Activated T-cell treated with anti-CD3 and anti-CD28 coated beads, Interleukin-2, amount 50 U/mL, for 1 hour (primary cell): ENCODE measurements at regions not wholly inside any gene's neighbourhood (a gene's known extent, or its start where the extent isn't known, plus 50 kb on each side); places are given as distances from the start of the nearest gene placed in this dataset.

ENCODE experiments used
- DNase-seq: peaks from one replicate; pipeline ENCODE4 v3.0.0-alpha.2; 2020

DNA sequence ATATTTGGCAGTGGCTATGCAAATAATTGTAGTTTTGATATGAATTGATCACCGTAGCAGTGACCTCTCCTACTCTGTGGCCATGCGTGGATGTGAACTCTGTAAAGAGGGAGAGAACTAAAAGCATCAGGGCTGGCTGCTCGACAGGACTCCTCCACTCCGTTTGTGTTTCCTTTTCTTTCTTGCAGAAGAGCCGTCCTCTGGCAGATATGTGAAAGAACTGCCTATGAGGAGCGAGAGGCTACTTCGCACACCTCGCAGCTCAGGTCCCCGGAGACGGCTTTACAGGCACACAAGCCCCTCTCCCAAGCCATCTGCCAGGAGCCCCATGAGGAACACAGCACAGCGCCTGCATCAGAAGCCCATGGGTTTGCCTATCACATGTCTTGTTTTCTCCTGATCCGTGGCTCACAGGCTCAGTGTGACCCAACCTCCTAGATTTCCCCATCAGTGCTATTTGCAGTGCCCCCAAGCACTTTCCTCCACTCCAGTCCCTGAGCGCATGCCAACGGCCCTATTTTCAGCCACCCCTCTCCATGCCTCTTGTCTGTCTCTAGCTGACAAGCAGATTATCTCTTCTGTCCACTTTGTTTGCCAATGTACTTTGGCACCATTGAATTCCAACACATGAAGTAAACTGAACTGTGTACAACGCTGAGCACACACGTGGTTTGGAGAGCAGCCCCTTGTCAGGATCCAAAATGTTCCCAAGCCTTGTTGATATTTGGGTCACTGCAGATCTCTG, 164.3 kb upstream of the AKR1E2 start:
- no peak for DNase-seq

DNA sequence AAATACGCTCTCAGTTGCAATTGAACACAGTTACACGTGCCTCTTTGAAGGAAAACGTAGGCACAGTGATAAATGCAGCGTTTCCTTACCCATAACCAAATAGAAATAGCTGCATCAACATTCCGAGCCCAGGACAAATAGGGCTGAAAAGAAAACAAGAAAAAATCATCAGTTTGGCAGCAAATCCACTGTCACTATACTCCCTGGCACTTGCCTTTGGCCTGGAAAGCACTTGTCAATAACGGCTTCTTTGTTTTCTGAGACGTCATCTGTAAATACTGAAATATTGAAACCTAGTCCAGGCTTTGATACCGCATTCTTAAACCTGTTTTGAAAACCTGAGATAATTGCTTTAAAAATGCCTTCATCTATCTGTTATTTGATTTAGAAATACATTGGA, 167.2 kb upstream of the AKR1E2 start:
- no peak for DNase-seq

DNA sequence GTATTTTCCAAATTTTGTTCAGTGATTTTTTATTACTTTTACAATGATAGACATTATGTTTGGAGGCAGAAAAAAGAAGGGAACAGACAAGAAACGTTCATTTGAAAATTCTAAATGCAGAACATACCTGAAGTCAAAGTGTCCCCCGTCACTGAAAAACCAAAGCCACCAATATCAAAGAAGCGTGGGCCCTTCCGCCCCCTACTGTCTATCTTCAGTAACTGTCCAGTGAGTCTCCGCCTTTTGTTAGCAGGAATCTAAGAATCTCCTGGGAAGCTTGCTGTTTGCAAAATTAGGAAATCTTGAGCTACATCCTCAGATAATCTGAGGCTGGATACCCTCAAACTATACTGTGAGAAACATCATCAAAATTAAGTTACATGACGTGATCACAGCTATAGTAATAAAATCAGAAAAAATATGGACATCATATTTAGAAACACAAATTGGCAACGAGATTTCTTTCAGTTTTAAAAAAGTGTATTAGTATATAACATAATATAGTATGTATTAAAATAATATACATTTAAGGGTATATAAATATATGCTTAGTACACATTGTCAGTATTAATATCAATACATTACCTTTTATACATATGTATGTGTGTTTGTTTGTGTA, 169.3 kb upstream of the AKR1E2 start:
- peak; percentile 42 for DNase-seq

DNA sequence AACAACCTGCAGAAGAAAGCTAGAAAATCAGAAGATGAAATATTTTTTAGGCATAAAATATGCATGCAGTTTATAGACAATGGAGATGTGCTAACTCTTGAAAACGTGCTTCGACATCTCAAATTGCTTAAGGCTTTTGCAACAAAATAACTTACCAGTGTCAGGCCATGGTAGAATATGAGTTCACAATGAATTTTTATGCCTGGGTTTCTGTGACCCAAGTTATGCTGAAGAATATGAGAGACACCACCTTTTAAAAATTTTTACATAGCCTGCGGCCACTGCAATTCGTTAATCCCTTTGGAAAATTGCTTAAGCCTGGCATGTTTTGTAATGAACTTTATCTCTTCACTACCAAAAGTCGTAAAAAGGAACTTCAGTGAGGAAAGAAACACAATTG, 170.1 kb upstream of the AKR1E2 start:
- no peak for DNase-seq

DNA sequence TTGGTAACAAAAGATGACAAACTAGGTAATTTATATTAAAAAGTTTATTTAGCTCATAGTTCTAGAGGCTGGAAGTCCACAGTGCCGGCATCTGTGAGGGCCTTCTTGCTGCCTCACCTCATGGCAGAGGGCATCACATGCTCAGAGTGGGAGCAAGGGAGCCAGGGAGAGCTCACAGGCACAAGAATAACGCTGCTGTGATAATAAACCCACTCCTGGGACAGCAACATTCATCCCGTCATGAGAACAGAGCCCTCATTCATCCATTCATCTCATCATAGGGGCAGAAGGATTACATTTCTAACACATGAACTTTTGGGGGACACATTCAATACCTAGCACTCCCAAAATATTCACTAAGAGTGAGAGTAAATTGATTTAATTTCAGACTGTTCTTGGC, 170.6 kb upstream of the AKR1E2 start:
- DNase-seq, result no peak

DNA sequence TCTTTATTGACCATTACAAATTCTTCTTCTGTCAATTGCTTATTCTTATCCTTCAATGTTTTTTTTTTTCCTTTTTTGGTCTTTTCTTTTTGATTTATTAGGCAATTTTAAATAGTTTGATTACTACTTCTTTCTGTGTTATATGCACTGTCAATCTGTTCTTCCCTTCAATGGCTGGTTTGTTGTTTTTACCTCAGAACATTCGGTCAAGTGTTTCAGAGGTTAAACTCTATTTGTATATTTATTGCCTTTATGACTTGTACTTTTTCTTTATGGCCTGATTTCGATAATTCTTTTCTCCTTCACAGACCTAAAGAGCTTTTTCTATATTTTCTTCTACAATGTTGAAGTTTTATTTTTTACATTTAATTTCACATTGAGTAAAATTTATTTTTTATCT, 171.5 kb upstream of the AKR1E2 start:
- DNase-seq, result no peak

DNA sequence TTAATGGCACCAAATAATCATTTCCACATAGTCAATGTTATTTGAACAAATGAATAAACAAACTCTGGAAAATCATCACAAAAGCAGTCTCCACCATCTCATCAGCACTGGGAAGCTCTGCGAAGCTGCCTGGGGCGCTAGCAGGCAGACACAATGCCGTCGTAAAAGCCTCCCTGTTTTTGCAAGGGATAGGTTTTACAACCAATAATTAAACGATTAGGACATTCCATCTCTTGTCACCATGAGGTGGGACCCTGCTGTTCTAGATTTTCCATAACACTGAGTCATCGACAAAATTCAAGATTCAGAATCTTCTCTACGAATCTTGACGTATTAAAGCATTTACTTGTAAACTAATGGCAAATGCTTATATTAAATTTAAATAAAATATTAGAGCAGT, 172.8 kb upstream of the AKR1E2 start:
- DNase-seq, result no peak

DNA sequence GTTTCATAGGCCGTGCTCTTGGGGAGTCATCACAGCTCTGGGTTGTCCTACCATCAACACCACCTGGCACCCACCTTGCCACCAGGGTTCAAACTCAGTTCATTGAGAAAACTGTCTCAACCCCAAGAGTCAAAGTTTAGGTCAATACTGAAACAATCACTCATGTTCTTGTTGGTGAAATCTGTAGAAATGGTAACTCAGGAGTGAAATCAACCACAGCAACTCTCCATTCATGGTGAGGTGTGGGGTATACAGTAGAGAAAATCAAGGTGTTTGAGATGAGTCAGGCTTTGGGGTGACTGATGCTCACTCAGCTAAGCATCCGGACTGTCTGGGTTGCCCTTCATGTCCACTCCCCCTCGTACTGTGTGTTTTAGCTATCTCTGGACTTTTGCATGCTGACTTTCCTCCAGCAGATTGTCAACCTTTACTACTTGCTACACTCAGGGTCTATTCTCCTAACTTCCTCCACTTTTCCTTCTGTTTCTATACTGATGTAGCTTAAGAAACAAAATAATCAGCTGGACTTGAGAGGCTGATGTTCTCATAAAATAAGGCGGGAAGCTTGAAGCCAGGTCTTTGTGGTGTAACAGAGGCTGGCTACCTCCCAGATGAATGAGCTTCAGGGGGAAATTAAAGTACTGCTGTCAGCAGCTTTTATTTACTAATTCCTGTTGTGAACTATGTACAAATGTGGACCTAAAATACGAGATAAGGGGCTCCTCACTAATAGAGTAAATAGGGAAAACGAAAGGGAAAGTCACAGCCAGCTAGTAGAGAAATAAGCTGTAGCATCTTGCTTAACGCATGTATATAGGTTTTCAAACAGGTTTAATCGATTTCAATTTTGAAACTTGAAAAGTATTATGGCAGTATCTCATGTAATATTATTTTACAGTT, 173.6 kb upstream of the AKR1E2 start:
- DNase-seq, result no peak

DNA sequence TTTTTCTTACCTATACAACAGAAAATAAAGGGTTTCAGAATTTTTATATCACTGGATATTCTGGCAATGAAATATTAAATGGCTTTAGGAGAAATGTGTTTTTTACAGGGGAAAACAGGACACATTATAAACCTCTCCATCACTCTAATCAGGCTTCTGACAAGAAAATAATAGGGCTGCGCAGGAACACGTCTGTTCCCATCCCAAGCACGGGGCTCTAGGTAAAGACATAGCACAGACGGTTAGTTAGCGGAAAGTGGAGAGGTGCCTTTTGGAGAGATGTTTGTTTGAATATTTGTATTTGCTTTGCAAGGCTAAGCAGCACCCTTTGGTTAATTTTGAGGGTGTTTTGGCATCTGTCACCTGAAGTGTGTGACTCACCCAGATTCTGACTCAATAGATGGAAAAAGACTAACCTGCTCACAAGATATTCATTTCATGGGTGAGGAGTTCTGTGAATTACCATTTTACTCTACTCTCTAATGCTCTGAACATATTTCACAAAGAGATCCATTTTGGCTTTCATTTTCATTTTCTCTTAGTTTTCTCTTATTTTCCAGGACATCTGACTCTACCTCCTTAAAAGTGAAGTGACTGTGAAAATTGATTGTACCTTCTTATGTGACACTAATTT, 174.5 kb upstream of the AKR1E2 start:
- DNase-seq, result no peak

DNA sequence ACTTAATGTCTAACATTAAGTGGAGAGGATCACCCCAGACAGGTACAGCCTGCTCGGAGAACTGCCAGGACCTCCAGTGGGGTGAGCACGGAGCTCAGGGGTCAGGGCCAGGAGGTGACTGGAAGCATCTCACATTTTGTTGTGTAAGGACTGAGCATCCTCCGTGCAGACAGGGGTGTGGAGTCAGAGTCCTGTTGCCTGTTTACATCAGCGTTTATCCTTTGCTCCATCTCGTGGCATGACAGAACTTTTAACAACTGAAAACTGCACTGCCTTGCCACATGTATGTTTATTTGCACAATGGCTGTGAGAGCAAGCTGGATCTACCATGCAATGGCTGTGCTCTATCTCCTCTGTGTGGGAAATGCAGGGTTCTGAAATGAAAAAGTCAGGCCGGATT, 175.4 kb upstream of the AKR1E2 start:
- DNase-seq, result no peak

DNA sequence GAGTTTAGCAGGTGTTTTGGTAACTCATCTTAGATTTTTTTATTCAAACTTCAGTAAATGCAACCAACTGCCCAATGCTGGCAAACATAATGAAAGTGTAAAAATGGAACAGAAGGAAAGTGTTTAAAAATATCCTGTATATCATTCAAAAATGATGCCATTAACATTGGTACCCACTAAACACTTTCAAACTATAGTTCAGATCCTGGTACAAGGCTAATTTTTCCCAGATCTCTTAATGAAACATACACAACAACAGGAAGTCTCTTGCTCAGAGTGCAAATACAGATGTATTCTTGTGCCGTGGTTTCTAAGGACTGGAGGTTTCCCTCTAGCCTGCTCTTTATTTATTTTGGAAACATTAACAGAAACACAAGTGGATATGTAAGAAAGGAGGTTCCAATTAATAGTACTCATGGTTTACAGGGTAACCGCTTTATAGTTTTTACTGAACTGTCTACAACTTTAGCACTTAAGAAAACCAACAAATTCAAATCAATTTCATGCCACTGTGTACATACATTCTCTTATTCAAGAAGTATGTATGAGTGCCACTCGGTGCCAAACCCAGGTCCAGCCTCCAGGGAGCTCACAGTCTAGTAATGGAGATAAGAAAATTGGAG, 176.0 kb upstream of the AKR1E2 start:
- no peak for DNase-seq

DNA sequence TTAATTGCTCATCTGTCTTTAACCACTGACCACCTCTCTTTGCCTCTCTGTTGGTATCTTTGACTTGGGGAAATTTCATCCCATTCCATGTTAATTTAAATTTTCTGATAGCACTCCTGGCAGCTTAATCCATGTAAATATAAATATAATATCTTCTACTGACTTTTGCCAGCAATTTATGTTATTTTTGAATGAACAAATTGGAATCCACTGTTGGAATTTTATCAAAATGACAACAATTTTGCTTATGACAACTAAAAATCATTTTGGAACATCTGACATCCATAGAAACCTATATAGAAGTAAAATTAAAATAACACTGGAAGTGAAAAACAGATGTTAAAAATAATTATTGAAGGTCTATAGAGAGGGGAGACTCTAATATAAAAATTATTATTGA, 176.5 kb upstream of the AKR1E2 start:
- DNase-seq, result no peak

DNA sequence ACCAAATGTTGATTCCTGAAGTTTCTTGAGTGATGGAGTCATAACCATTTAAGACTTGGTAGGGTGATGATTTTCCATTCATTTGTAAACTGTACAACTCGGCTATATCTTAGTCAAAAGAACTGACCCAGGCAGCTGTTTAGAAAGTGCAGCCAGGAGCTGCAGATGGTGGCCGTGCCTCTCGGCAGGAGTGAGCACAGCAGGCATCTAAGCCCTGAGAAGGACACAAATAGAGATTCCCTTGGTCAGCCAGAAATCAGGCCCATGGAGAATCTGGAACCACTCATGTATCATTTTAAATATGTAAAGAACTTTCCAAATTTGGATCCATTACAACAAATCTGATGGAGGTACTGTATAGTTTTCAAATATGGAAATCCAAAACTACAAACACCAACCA, 177.0 kb upstream of the AKR1E2 start:
- no peak for DNase-seq

DNA sequence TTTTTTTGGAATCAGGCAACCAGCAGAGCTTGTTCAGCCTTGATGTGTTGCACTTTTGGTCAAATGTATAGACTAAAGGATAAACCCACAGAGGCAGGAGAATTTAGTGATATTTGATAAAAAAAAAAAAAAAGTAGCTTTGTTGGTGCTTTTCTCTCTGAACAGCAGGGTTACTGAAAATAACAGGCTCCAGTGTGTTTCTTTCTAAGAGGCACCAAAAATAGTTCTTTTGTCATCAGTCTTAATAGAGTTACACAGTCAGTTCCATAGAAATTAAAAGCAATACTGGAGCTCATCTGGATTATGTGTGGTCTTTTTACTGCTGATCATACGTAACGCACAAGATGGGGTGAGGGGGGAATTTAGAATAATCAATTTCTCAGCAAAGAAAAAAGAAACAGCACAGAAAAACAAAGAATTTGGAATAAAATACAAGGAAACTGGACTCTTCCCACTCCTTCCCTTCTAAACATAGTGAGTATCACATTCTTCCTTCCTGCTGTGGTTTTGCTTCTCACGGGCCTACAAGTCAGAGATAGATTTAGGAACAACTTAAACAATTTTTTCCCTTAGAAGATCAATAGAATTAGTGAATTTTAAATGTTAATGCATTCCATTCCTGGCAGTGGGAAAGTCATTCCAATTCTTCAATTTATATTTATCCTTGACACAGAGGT, 178.8 kb upstream of the AKR1E2 start:
- no peak for DNase-seq

DNA sequence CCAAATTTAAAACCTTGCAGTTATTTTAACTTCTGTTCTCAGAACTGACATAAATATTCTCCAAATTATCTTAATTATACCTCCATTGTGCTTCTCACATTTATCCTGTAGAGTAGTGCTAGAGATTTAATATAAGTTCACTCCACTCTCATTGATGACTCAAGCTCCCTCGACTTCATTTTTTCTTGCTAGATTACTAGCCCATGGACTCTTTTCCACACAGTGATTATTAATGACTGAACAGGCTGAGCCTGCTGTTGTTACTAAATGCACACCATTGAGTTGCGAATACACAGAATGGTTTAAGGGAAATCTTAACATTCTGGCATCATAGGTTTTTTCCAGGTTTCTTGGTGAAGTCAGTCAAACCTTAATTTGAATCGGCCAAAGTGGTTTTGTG, 179.5 kb upstream of the AKR1E2 start:
- no peak for DNase-seq

DNA sequence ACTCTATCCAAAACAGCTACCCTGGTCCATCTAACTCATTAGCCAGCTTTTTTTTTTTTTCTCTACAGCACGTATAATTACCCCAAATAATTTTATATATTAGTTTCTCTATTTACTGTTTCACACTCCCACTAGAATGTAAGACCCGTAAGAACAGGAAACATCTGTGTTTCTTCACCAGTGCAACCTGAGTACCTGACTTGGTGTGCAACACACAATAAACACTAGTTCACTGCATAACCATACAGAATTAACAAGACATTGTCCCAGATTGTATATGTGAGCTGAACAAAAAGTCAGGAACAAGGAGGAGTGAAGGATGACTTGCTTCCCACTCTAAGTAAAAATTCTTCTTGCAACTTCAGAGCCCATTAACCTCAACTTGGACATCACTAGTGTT, 180.2 kb upstream of the AKR1E2 start:
- DNase-seq, result no peak

DNA sequence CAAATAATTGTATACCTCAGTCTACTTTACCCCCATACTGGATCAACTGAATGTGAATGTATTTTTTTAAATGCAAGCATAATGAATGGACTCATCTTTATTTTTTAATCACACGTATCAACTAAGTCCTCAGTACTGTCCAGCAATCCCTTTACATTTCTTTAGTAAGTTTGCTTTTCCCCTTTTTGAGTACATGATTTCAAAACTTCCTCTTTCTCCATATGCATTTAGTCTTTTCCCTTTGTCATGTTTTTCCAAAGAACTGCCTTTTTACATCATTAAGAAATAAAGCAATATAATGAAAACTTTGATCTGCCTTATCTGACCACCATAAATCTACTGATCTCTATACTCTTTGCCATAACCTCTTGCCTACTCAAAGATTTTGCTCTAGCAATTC, 182.5 kb upstream of the AKR1E2 start:
- DNase-seq, result no peak

DNA sequence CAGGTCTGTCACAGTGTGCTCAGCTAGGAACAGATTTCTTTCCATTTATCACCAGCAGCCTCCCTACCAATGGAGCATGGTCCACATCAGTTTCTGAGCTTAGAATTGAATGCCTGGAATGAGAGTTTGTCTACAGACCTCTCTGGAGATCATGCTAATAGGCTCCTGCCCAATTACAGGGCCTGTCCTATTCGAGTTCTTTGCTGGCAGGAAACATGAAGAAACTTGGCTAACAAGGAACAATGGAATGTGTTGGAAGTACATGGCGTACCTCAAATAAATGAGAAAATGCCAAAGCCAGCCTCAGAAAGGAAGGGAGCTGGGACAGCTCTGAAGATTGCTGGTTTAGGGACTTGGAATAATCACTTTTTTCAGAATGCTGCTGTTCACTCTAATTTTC, 186.0 kb upstream of the AKR1E2 start:
- no peak for DNase-seq

DNA sequence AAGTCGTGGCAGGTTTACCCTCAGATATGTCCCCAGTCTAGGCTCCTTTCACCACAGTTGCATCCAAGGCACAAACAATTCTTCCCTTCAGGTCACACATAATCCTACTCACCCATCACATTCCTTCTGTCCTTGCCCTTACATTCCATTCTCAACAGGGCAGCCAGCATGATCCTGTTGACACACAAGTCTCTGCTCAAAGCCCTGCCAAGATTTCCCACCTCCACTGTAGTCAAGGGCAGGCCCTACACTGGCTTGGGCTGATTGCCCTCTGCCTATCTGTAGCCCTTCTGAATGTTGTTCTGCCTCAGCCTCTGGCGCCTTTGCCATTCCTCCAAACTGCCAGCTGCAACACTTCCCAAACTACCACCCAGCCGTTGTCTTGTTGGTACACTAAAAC, 187.9 kb upstream of the AKR1E2 start:
- no peak for DNase-seq

DNA sequence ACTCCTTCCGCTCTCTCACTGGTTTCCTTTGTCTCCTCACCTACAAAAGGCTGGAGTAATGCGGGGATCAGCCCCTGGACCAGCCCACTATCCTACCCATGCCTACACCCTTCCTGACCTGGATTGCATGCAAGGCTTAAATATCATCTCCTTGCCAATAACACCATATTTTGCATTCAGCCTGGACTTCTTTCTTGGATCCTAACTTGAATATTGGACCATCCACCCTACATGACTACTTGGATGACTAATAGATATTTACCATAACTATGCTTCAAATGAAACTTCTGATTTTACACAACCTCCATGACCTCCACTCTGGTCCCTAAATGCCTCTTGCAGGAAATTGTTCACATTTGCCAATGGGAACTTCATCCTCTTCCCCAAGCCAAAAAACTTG, 188.3 kb upstream of the AKR1E2 start:
- no peak for DNase-seq

DNA sequence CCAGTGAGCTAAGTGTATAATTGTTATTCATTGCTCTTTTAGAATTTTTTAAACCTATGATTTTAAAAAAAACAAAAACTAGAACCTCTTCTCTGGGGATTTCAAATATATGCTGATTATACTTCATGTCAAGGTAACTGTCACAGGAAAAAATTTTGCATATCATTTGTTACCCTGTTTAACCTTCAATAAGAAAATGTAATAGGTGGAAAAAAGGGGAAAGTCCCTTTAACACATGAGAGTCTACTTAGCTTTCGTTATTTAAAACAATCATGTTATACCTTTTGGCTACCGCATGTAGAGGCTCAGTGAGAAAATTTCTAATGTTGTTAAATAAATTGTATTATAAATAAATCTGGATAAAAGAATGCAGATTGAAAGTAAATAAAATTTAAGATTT, 190.1 kb upstream of the AKR1E2 start:
- no peak for DNase-seq

DNA sequence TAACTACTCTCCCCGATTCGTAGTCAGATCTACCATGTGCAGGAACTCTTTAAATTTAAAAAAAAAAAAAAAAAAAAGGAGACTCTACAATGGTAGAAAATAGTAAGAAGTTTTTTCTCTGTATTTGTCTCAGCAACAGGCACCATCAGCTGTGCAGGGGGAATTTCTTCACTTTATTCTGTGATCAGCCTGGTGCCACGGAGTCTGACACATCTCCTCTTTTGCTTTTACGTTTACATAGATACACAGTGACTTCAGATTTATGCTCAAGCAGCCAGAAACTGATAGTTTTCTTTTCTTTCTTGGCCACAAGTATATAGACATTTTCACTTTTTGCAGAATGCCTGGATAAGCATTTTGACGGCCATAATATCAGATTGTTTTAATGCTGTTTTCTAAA, 190.6 kb upstream of the AKR1E2 start:
- no peak for DNase-seq

DNA sequence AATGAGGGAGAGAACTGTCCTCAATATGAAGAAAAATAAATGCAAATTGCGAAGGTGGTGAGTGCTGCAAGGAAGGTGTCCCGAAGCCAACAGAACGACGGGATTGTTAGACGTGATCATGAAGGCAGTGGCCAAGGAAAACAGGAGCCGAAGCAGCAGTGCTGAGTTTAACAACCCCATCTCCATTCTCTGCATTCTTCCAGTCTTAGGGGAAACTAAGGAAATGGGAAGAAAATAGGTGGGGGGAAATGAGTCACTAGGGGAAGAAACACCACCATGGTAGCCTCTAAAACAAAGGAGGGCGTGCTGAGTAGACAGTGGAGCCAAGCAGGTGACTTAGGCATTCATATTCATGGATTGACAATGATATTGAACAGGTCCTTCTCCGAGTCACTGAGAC, 192.2 kb upstream of the AKR1E2 start:
- DNase-seq, result no peak
